MM.1S (cell line): ENCODE measurements at regions not wholly inside any gene's neighbourhood (a gene's known extent, or its start where the extent isn't known, plus 50 kb on each side); places are given as distances from the start of the nearest gene placed in this dataset.

Source experiments
- DNase-seq: peaks from one replicate; pipeline ENCODE4 v3.0.0-alpha.2; 2015
- H2AFZ ChIP-seq: fragments of 300-600 bp; sonication (generic); 2 replicates; pipeline ENCODE4 v1.6.0; 2016; ENCODE audit warnings: antibody characterized with exemption, low read length
- H3F3A ChIP-seq: fragments of 300-600 bp; sonication (generic); 2 replicates; pipeline ENCODE4 v1.6.1; 2016; ENCODE audit warnings: mild to moderate bottlenecking, antibody characterized with exemption, low read length, moderate library complexity, mixed read lengths; ENCODE audit not compliant: insufficient read depth
- H3K27ac ChIP-seq: fragments of 300-600 bp; sonication (generic); 2 replicates; pipeline ENCODE4 v1.5.1; 2016; ENCODE audit warnings: mild to moderate bottlenecking, low read length
- H3K27me3 ChIP-seq: fragments of 300-600 bp; sonication (generic); replicated peaks from 2 replicates; pipeline ENCODE4 v1.6.0; 2016; ENCODE audit warnings: low read length; ENCODE audit not compliant: insufficient read depth
- H3K36me3 ChIP-seq: fragments of 300-600 bp; sonication (generic); replicated peaks from 2 replicates; pipeline ENCODE4 v1.6.1; 2016; ENCODE audit warnings: mild to moderate bottlenecking, low read length, mixed read lengths; ENCODE audit not compliant: insufficient read depth
- H3K4me1 ChIP-seq: fragments of 300-600 bp; sonication (generic); 2 replicates; pipeline ENCODE4 v1.6.1; 2016; ENCODE audit warnings: low read length, mixed read lengths
- H3K4me2 ChIP-seq: fragments of 300-600 bp; sonication (generic); 2 replicates; pipeline ENCODE4 v1.6.0; 2016; ENCODE audit warnings: low read depth, low read length
- H3K4me3 ChIP-seq: fragments of 300-600 bp; sonication (generic); 2 replicates; pipeline ENCODE4 v1.5.1; 2016; ENCODE audit warnings: low read length, mixed read lengths
- H3K79me2 ChIP-seq: fragments of 300-600 bp; sonication (generic); 2 replicates; pipeline ENCODE4 v1.6.1; 2016; ENCODE audit warnings: mixed run types, low read length, mixed read lengths
- H3K9ac ChIP-seq: fragments of 300-600 bp; sonication (generic); 2 replicates; pipeline ENCODE4 v1.6.1; 2016; ENCODE audit warnings: low read length, mixed read lengths
- H3K9me2 ChIP-seq: fragments of 300-600 bp; sonication (generic); replicated peaks from 2 replicates; pipeline ENCODE4 v1.6.1; 2016; ENCODE audit warnings: mild to moderate bottlenecking, low read length, mixed read lengths; ENCODE audit not compliant: insufficient read depth
- H3K9me3 ChIP-seq: fragments of 300-600 bp; sonication (generic); replicated peaks from 2 replicates; pipeline ENCODE4 v1.6.1; 2016; ENCODE audit warnings: mild to moderate bottlenecking, low read length, mixed read lengths; ENCODE audit not compliant: insufficient read depth
- H4K20me1 ChIP-seq: fragments of 300-600 bp; sonication (generic); 2 replicates; pipeline ENCODE4 v1.6.1; 2016; ENCODE audit warnings: mild to moderate bottlenecking, low read length, moderate library complexity, mixed read lengths; ENCODE audit not compliant: insufficient read depth
- CTCF ChIP-seq: fragments of 300-600 bp; sonication (generic); IDR thresholded peaks from 2 replicates; pipeline ENCODE4 v1.5.1; 2016; ENCODE audit warnings: antibody characterized with exemption, low read length, mixed read lengths
- EZH2 ChIP-seq: fragments of 300-600 bp; sonication (generic); optimal IDR thresholded peaks from 2 replicates; pipeline ENCODE3; 2017; ENCODE audit warnings: low read depth, mild to moderate bottlenecking, antibody characterized with exemption, low read length, mixed read lengths
- EZH2phosphoT487 ChIP-seq: fragments of 300-600 bp; sonication (generic); IDR thresholded peaks from 2 replicates; pipeline ENCODE4 v1.6.1; 2018; ENCODE audit warnings: antibody characterized with exemption, low read length

GRCh38 chr11:38256436-38256835, 1658.4 kb upstream of the RAG2 start:
- no peak for DNase-seq
- Histone ChIP-seq H4K20me1 (no peaks in the 10 kb centered on the region), H3F3A (no peaks in the 10 kb centered on the region), H3K9ac (no peak overlapping the region), H3K4me3 (no peak overlapping the region), H3K4me2 (no peak overlapping the region), H3K4me1 (no peaks in the 10 kb centered on the region), H2AFZ (no peak overlapping the region), H3K27me3 (no peaks in the 10 kb centered on the region), H3K79me2 (no peaks in the 10 kb centered on the region), H3K36me3 (no peaks in the 10 kb centered on the region), H3K9me2 (no peaks in the 10 kb centered on the region), H3K27ac (no peak overlapping the region), H3K9me3 (no peaks in the 10 kb centered on the region)
- TF ChIP-seq CTCF (no peak), EZH2 (no peak), EZH2phosphoT487 (no peak)

GRCh38 chr11:38254913-38255312, 1656.9 kb upstream of the RAG2 start:
- no peaks in the 10 kb centered on the region for H4K20me1 ChIP-seq
- TF ChIP-seq EZH2phosphoT487: no peak
- no peaks in the 10 kb centered on the region for H3K36me3 ChIP-seq
- H3K9me2 ChIP-seq: no peaks in the 10 kb centered on the region
- no peak overlapping the region for H2AFZ ChIP-seq
- H3K79me2 ChIP-seq: no peaks in the 10 kb centered on the region
- H3K9ac ChIP-seq: no peak overlapping the region
- H3F3A ChIP-seq: no peaks in the 10 kb centered on the region
- H3K4me3 ChIP-seq: no peak overlapping the region
- DNase-seq: no peak
- no peaks in the 10 kb centered on the region for H3K27me3 ChIP-seq
- H3K27ac ChIP-seq: no peak overlapping the region
- H3K9me3 ChIP-seq: no peaks in the 10 kb centered on the region
- no peak overlapping the region for H3K4me2 ChIP-seq
- H3K4me1 ChIP-seq: no peaks in the 10 kb centered on the region

DNA sequence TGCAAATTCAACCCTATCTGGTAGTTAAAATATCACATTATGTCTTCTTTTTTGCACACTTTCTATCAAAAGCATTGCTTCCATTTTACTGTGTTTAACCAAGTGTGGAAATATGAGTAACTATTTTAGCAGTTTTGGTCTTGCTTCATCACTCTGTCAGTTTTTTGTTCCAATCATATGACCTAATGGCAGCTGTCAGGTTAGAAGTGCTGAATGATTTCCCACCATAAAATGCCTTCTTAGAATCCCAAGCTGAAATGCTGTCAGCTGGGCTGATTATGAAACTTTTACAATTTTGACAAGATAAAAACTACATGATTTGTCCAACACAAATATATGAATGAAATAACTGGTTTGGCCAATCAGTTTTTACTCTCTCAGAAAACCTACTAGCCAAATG, 1654.6 kb upstream of the RAG2 start:
- H3F3A ChIP-seq: no peaks in the 10 kb centered on the region
- no peaks in the 10 kb centered on the region for H3K27me3 ChIP-seq
- no peak for TF ChIP-seq EZH2
- no peak for TF ChIP-seq EZH2phosphoT487
- H3K79me2 ChIP-seq: no peaks in the 10 kb centered on the region
- no peak overlapping the region for H3K27ac ChIP-seq
- H3K4me1 ChIP-seq: no peaks in the 10 kb centered on the region
- H3K4me3 ChIP-seq: no peak overlapping the region
- H3K9ac ChIP-seq: no peak overlapping the region
- no peaks in the 10 kb centered on the region for H3K9me2 ChIP-seq
- no peak overlapping the region for H2AFZ ChIP-seq
- no peaks in the 10 kb centered on the region for H4K20me1 ChIP-seq
- H3K36me3 ChIP-seq: no peaks in the 10 kb centered on the region
- H3K9me3 ChIP-seq: no peaks in the 10 kb centered on the region
- DNase-seq: no peak
- no peak overlapping the region for H3K4me2 ChIP-seq

DNA sequence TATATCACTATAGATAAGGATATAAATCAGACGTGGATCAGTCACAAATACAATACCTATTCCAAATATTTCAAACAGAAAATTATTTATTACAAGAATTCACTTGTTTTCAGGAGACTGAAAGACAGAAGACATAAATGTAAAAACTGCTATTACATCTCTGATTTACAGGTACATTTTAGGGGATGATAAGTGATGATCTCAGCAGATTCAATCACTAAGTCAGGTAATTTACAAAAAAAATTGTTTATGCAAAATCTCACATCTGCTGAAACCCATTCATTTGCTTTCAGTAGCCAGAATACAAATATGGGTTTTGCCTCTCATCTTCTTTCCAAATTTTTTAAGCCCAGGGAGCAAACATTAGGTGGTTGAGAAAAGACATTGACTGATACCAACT, 1648.4 kb upstream of the RAG2 start:
- no peak overlapping the region for H3K4me2 ChIP-seq
- no peaks in the 10 kb centered on the region for H3K79me2 ChIP-seq
- TF ChIP-seq CTCF (no peak), EZH2 (no peak), EZH2phosphoT487 (no peak)
- H3K27me3 ChIP-seq: no peaks in the 10 kb centered on the region
- no peaks in the 10 kb centered on the region for H3K9me2 ChIP-seq
- no peak overlapping the region for H2AFZ ChIP-seq
- H3K9me3 ChIP-seq: no peaks in the 10 kb centered on the region
- no peak overlapping the region for H3K27ac ChIP-seq
- no peaks in the 10 kb centered on the region for H3K36me3 ChIP-seq
- H3K4me1 ChIP-seq: no peaks in the 10 kb centered on the region
- H4K20me1 ChIP-seq: no peaks in the 10 kb centered on the region
- DNase-seq: no peak
- no peaks in the 10 kb centered on the region for H3F3A ChIP-seq
- no peak overlapping the region for H3K4me3 ChIP-seq
- no peak overlapping the region for H3K9ac ChIP-seq
